HepG2 (cell line): ENCODE measurements at regions not wholly inside any gene's neighbourhood (a gene's known extent, or its start where the extent isn't known, plus 50 kb on each side); places are given as distances from the start of the nearest gene placed in this dataset.

Experiments used
- CHCHD3 ChIP-seq: sonication (generic); formaldehyde crosslinking; IDR thresholded peaks from 2 replicates; pipeline ENCODE4 v1.8.0; 2022; ENCODE audit warnings: mild to moderate bottlenecking, missing genetic modification reagents, moderate library complexity
- FOXA3 ChIP-seq: IDR thresholded peaks from 2 replicates; pipeline ENCODE4 v1.6.1; 2016; ENCODE audit warnings: missing genetic modification reagents, missing compliant biosample characterization
- JDP2 ChIP-seq: sonication (generic); formaldehyde crosslinking; IDR thresholded peaks from 2 replicates; pipeline ENCODE4 v1.8.1; 2022; ENCODE audit warnings: missing genetic modification reagents, borderline replicate concordance
- KLF16 ChIP-seq, 2 experiments: sonication (generic) in 1 of 2; formaldehyde crosslinking in 1 of 2; IDR thresholded peaks; 2 replicates each; pipeline versions ENCODE4 v1.6.1 to v1.8.0; 2016 to 2023; ENCODE audit warnings: missing genetic modification reagents in 2 of 2, missing compliant biosample characterization in 1 of 2
- MNT ChIP-seq: fragments of 450-650 bp; IDR thresholded peaks from 2 replicates; pipeline ENCODE4 v1.6.1; 2016
- MTERF4 ChIP-seq: sonication (generic); formaldehyde crosslinking; IDR thresholded peaks from 2 replicates; pipeline ENCODE4 v1.8.0; 2023; ENCODE audit warnings: mild to moderate bottlenecking, missing genetic modification reagents
- RBM39 ChIP-seq: fragments of 200-400 bp; formaldehyde crosslinking; IDR thresholded peaks from one replicate; pipeline ENCODE4 v1.6.1; 2018; ENCODE audit warnings: antibody characterized with exemption, mild to moderate bottlenecking, low read depth, low read length; ENCODE audit not compliant: poor library complexity, severe bottlenecking
- SMAD9 ChIP-seq: sonication (generic); formaldehyde crosslinking; IDR thresholded peaks from 2 replicates; pipeline ENCODE4 v1.5.1; 2020; ENCODE audit warnings: mild to moderate bottlenecking, missing genetic modification reagents
- SRSF4 ChIP-seq: fragments of 200-400 bp; formaldehyde crosslinking; IDR thresholded peaks from one replicate; pipeline ENCODE4 v1.6.1; 2018; ENCODE audit warnings: mild to moderate bottlenecking, low read depth, low read length, moderate library complexity; ENCODE audit not compliant: poor library complexity, severe bottlenecking
- TBL1XR1 ChIP-seq: fragments of 150-350 bp; IDR thresholded peaks from 2 replicates; pipeline ENCODE4 v1.6.1; 2014; ENCODE audit warnings: borderline replicate concordance, low read length; ENCODE audit not compliant: partially characterized antibody
- ZNF407 ChIP-seq: sonication (generic); formaldehyde crosslinking; IDR thresholded peaks from one replicate; pipeline ENCODE4 v1.5.1; 2020; ENCODE audit warnings: mild to moderate bottlenecking, missing genetic modification reagents; ENCODE audit errors: not compliant biosample characterization
- ZNF703 ChIP-seq: sonication (generic); formaldehyde crosslinking; IDR thresholded peaks from 2 replicates; pipeline ENCODE4 v1.5.1; 2020; ENCODE audit warnings: missing genetic modification reagents, mild to moderate bottlenecking, moderate library complexity, borderline replicate concordance
- ZNF761 ChIP-seq: sonication (generic); formaldehyde crosslinking; conservative IDR thresholded peaks from 2 replicates; pipeline ENCODE4 v1.4.0; 2020; ENCODE audit warnings: mild to moderate bottlenecking, missing genetic modification reagents
- ZXDC ChIP-seq: sonication (generic); formaldehyde crosslinking; IDR thresholded peaks from 2 replicates; pipeline ENCODE4 v1.5.0; 2020; ENCODE audit warnings: mild to moderate bottlenecking, missing genetic modification reagents

- TF ChIP-seq ZXDC (CRISPR knock-in tag) = peak; percentile 56; the same call in 1 of the 2 replicates
- peak in 1 of 2 experiments; percentile 85; a peak in 2 of 4 replicates for TF ChIP-seq KLF16 (CRISPR knock-in tag; IDR thresholded peaks at IDR 0.05)
- TF ChIP-seq JDP2 (CRISPR knock-in tag) = no peak; the same call in 1 of the 2 replicates
- TF ChIP-seq TBL1XR1 = peak; percentile 88
- TF ChIP-seq MTERF4 (CRISPR knock-in tag) = no peak
- peak; percentile 70 for TF ChIP-seq MNT
- peak; percentile 84; the same call in 1 of the 2 replicates for TF ChIP-seq ZNF703 (CRISPR knock-in tag)
- TF ChIP-seq FOXA3 = peak; percentile 98
- no peak for TF ChIP-seq CHCHD3 (CRISPR knock-in tag)
- no peak for TF ChIP-seq RBM39
- TF ChIP-seq ZNF407 (CRISPR knock-in tag) = no peak
- no peak for TF ChIP-seq ZNF761 (CRISPR knock-in tag)
- TF ChIP-seq SRSF4 = no peak
- no peak for TF ChIP-seq SMAD9 (CRISPR knock-in tag)
Measured at GRCh38 chr14:61102549-61103466, 121.8 kb downstream of the SLC38A6 start (continued).
